ENCODE measurements at regions not wholly inside any gene's neighbourhood (a gene's known extent, or its start where the extent isn't known, plus 50 kb on each side); places are given as distances from the start of the nearest gene placed in this dataset.

- no peak for DNase-seq (ENCODE audit: low read depth, low spot score)
Measured at GRCh38 chr14:61941421-61942150, 179.4 kb downstream of the SNAPC1 start.

- DNase-seq (ENCODE audit: low read depth, low spot score) = no peak
Measured at GRCh38 chr14:61948376-61948775, 186.2 kb downstream of the SNAPC1 start.

- DNase-seq (ENCODE audit: low read depth, low spot score) = no peak
Measured at GRCh38 chr14:61950340-61950739, 188.1 kb downstream of the SNAPC1 start.

- no peak for DNase-seq (ENCODE audit: low read depth, low spot score)
Measured at GRCh38 chr14:61953602-61954001, 191.4 kb downstream of the SNAPC1 start.

GRCh38 chr14:61954306-61954705, 192.1 kb downstream of the SNAPC1 start:
- DNase-seq (ENCODE audit: low read depth, low spot score) = no peak

GRCh38 chr14:61956517-61956916, 194.3 kb downstream of the SNAPC1 start:
- no peak for DNase-seq (ENCODE audit: low read depth, low spot score)

GRCh38 chr14:61959348-61959747, 197.1 kb downstream of the SNAPC1 start:
- no peak for DNase-seq (ENCODE audit: low read depth, low spot score)

- DNase-seq (ENCODE audit: low read depth, low spot score) = no peak
Measured at GRCh38 chr14:61961369-61961768, 199.1 kb downstream of the SNAPC1 start.

GRCh38 chr14:61963926-61964325, 201.7 kb downstream of the SNAPC1 start:
- DNase-seq (ENCODE audit: low read depth, low spot score) = no peak

GRCh38 chr14:61965030-61965745, 203.0 kb downstream of the SNAPC1 start:
- DNase-seq (ENCODE audit: low read depth, low spot score) = peak; percentile 40

- DNase-seq (ENCODE audit: low read depth, low spot score) = no peak
Measured at GRCh38 chr14:61968207-61968606, 206.0 kb downstream of the SNAPC1 start.

- no peak for DNase-seq (ENCODE audit: low read depth, low spot score)
Measured at GRCh38 chr14:61972711-61973110, 210.5 kb downstream of the SNAPC1 start.

GRCh38 chr14:61973981-61974380, 211.8 kb downstream of the SNAPC1 start:
- DNase-seq (ENCODE audit: low read depth, low spot score) = peak; percentile 1

GRCh38 chr14:61977217-61977616, 215.0 kb downstream of the SNAPC1 start:
- no peak for DNase-seq (ENCODE audit: low read depth, low spot score)

GRCh38 chr14:61988240-61988639, 226.0 kb downstream of the SNAPC1 start:
- DNase-seq (ENCODE audit: low read depth, low spot score) = no peak

- DNase-seq (ENCODE audit: low read depth, low spot score) = peak; percentile 35
Measured at GRCh38 chr14:61992139-61992538, 229.9 kb downstream of the SNAPC1 start.

- DNase-seq (ENCODE audit: low read depth, low spot score) = no peak
Measured at GRCh38 chr14:61992926-61993325, 230.7 kb downstream of the SNAPC1 start.

- no peak for DNase-seq (ENCODE audit: low read depth, low spot score)
Measured at GRCh38 chr14:61994589-61994988, 232.4 kb downstream of the SNAPC1 start.

GRCh38 chr14:61996753-61997152, 234.5 kb downstream of the SNAPC1 start:
- DNase-seq (ENCODE audit: low read depth, low spot score) = no peak

- no peak for DNase-seq (ENCODE audit: low read depth, low spot score)
Measured at GRCh38 chr14:61997161-61997560, 234.9 kb downstream of the SNAPC1 start.

- DNase-seq (ENCODE audit: low read depth, low spot score) = no peak
Measured at GRCh38 chr14:62001963-62002362, 239.7 kb downstream of the SNAPC1 start.

GRCh38 chr14:62002642-62003041, 240.4 kb downstream of the SNAPC1 start:
- DNase-seq (ENCODE audit: low read depth, low spot score) = no peak

GRCh38 chr14:62003701-62004100, 241.5 kb downstream of the SNAPC1 start:
- no peak for DNase-seq (ENCODE audit: low read depth, low spot score)
